ENCODE measurements at regions not wholly inside any gene's neighbourhood (a gene's known extent, or its start where the extent isn't known, plus 50 kb on each side); places are given as distances from the start of the nearest gene placed in this dataset.

DNA sequence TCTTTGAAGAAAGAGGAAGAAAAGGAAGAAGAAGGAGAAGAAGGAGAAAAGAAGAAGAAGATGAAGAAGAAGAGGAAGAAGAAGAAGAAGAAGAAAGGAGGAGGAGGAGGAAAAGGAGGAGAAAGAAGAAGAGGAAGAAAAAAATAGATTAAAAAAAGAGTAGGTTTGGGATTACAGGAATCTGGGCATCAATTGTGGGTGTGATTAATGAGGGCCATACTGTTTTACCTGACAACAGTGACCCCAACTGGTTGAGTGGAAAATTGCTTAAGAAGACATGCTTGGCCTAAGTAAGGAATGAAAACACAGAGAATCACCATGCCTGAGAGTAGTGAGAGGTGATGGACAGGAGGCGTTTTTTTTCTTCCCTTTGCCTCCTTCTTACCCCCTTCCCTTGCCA lies 114.6 kb downstream of the FAM170A start:
- TF ChIP-seq, protein P1, sequence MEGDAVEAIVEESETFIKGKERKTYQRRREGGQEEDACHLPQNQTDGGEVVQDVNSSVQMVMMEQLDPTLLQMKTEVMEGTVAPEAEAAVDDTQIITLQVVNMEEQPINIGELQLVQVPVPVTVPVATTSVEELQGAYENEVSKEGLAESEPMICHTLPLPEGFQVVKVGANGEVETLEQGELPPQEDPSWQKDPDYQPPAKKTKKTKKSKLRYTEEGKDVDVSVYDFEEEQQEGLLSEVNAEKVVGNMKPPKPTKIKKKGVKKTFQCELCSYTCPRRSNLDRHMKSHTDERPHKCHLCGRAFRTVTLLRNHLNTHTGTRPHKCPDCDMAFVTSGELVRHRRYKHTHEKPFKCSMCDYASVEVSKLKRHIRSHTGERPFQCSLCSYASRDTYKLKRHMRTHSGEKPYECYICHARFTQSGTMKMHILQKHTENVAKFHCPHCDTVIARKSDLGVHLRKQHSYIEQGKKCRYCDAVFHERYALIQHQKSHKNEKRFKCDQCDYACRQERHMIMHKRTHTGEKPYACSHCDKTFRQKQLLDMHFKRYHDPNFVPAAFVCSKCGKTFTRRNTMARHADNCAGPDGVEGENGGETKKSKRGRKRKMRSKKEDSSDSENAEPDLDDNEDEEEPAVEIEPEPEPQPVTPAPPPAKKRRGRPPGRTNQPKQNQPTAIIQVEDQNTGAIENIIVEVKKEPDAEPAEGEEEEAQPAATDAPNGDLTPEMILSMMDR (IDR thresholded peaks at IDR 0.05) = no peak; the same call in 2 of the 3 replicates
- TF ChIP-seq ZSCAN20 (CRISPR knock-in tag; IDR thresholded peaks at IDR 0.05) = no peak
- TF ChIP-seq SREBF2 (IDR thresholded peaks at IDR 0.05) = no peak
- TF ChIP-seq RNF2 (IDR thresholded peaks at IDR 0.05; ENCODE audit: borderline replicate concordance, low read depth) = no peak
- no peak for TF ChIP-seq JUNB (IDR thresholded peaks at IDR 0.05)
- no peak for TF ChIP-seq HDAC2 (IDR thresholded peaks at IDR 0.05)
- no peak for TF ChIP-seq FOXS1 (CRISPR knock-in tag; IDR thresholded peaks at IDR 0.05)
- no peak for TF ChIP-seq CBX8 (IDR thresholded peaks at IDR 0.05)
- TF ChIP-seq, protein P2, sequence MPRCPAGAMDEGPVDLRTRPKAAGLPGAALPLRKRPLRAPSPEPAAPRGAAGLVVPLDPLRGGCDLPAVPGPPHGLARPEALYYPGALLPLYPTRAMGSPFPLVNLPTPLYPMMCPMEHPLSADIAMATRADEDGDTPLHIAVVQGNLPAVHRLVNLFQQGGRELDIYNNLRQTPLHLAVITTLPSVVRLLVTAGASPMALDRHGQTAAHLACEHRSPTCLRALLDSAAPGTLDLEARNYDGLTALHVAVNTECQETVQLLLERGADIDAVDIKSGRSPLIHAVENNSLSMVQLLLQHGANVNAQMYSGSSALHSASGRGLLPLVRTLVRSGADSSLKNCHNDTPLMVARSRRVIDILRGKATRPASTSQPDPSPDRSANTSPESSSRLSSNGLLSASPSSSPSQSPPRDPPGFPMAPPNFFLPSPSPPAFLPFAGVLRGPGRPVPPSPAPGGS (IDR thresholded peaks at IDR 0.05) = no peak
- TF ChIP-seq CBX2 (IDR thresholded peaks at IDR 0.05; ENCODE audit: borderline replicate concordance, low read depth) = no peak

Data from A549 (cell line).